Activated CD8-positive, alpha-beta T cell treated with anti-CD3 and anti-CD28 coated beads for 36 hours (primary cell): ENCODE measurements at regions not wholly inside any gene's neighbourhood (a gene's known extent, or its start where the extent isn't known, plus 50 kb on each side); places are given as distances from the start of the nearest gene placed in this dataset.

Experiments used
- ATAC-seq: fragments of 200-7000 bp; cut with Tn5 transposase; one replicate; pipeline ENCODE4 v1.10.0; 2021; ENCODE audit warnings: mild to moderate bottlenecking, moderate library complexity
- CTCF ChIA-PET: fragments of 350-600 bp; sonication (Branson Sonifier 250); formaldehyde crosslinking; loops from one replicate; lab custom pipeline; 2021; ENCODE audit warnings: antibody characterized with exemption; lab: Charles Lee
- POLR2A ChIA-PET: fragments of 350-600 bp; sonication (Branson Sonifier 250); formaldehyde crosslinking; loops from one replicate; lab custom pipeline; 2021; ENCODE audit warnings: antibody characterized with exemption; lab: Charles Lee
- DNase-seq: peaks from one replicate; pipeline ENCODE4 v3.0.0-alpha.2; 2020
- H3K27ac Mint-ChIP-seq: one replicate; pipeline ENCODE4 v1.8.0; 2021; ENCODE audit warnings: mild to moderate bottlenecking, mixed read lengths
- H3K27me3 Mint-ChIP-seq: one replicate; pipeline ENCODE4 v1.8.0; 2021; ENCODE audit warnings: mixed read lengths
- H3K36me3 Mint-ChIP-seq: one replicate; pipeline ENCODE4 v1.8.0; 2021; ENCODE audit warnings: low read depth, mixed read lengths
- H3K4me1 Mint-ChIP-seq: one replicate; pipeline ENCODE4 v1.8.0; 2021; ENCODE audit warnings: low read depth, mixed read lengths
- H3K4me3 Mint-ChIP-seq: one replicate; pipeline ENCODE4 v1.8.0; 2021; ENCODE audit warnings: mild to moderate bottlenecking, moderate library complexity, mixed read lengths
- H3K9me3 Mint-ChIP-seq: one replicate; pipeline ENCODE4 v1.8.0; 2021; ENCODE audit warnings: mixed read lengths
- intact Hi-C: fragments of 100-400 bp; cut with micrococcal nuclease; formaldehyde crosslinking; loops from one replicate; pipeline ENCODE4 v1.10.0; 2022
- TF ChIP-seq, protein P1 (sequence below): fragments of 200-600 bp; IDR thresholded peaks from one replicate; pipeline ENCODE4 v1.8.0; 2022; ENCODE audit warnings: antibody characterized with exemption, mild to moderate bottlenecking

- CTCF ChIA-PET, result no interaction called here
- intact Hi-C loops, result no loop called here
- Mint-ChIP-seq H3K4me1 (no peaks in the 10 kb centered on the region), H3K27me3 (peaks cover 1% of the 10 kb centered on the region), H3K9me3 (peaks cover 3% of the 10 kb centered on the region), H3K4me3 (no peak overlapping the region), H3K36me3 (no peaks in the 10 kb centered on the region), H3K27ac (no peak overlapping the region)
- no peak for DNase-seq
- no peak for ATAC-seq
- TF ChIP-seq, protein P1, sequence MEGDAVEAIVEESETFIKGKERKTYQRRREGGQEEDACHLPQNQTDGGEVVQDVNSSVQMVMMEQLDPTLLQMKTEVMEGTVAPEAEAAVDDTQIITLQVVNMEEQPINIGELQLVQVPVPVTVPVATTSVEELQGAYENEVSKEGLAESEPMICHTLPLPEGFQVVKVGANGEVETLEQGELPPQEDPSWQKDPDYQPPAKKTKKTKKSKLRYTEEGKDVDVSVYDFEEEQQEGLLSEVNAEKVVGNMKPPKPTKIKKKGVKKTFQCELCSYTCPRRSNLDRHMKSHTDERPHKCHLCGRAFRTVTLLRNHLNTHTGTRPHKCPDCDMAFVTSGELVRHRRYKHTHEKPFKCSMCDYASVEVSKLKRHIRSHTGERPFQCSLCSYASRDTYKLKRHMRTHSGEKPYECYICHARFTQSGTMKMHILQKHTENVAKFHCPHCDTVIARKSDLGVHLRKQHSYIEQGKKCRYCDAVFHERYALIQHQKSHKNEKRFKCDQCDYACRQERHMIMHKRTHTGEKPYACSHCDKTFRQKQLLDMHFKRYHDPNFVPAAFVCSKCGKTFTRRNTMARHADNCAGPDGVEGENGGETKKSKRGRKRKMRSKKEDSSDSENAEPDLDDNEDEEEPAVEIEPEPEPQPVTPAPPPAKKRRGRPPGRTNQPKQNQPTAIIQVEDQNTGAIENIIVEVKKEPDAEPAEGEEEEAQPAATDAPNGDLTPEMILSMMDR, result no peak
- POLR2A ChIA-PET, result no interaction called here
Measured at GRCh38 chr5:2805080-2805479, 53.6 kb upstream of the IRX2 start.

DNA sequence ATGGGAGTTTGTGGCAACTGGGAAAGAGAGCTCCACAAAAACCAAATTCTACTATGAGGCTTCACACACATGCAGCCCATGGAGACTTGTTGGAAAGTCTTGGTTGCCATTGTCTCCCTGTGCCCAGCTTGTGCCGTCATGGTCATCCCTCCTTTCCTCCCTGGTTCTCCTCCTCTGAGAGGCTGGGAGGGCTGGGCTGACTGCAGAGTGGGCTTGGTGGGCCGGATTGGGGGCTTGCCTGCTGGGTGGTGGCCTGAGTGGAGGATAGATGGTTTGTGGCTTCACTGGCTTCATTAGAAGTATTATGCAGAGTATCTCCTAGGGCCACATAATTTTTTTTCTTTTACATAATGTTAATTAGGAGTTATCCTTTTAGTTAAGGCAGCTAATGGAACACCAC, 52.3 kb upstream of the IRX2 start:
- CTCF ChIA-PET, result no interaction called here
- ATAC-seq (no peak), DNase-seq (no peak)
- Mint-ChIP-seq H3K36me3 (no peaks in the 10 kb centered on the region), H3K27me3 (peaks cover 1% of the 10 kb centered on the region), H3K4me3 (no peak overlapping the region), H3K9me3 (peaks cover 3% of the 10 kb centered on the region), H3K27ac (no peak overlapping the region), H3K4me1 (no peaks in the 10 kb centered on the region)
- TF ChIP-seq, protein P1, result no peak
- POLR2A ChIA-PET, result no interaction called here
- intact Hi-C loops, result no loop called here

DNA sequence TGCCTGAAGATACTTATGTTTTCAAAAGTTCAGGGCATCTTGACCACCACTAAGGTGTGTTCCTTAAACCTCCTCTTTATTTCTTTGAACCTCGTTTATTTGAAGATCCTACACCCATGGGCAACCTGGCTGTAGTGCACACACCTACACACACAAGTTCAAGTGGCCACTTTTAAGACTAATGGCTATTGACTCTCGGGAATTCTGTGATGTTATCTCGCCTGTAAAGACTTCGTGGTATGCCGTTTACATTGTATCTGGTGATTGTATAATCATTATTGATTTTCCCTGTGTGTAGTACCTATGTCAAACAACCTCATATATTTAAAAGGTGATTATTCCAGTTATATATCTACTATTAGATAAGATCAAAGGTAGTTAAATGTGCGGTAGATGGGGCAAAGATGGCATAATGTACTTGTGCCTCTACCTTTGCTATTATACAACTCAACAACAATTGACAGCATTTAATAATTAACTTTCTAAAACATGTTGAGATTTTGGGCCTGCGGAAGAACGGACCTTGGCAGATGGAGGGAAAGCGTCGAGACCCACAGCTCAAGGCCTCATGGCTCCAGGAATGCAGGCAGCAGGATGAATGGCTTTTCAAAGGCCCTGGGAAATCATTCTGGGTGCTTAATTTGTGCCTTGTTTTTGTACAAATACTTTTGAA, 51.4 kb upstream of the IRX2 start:
- H3K4me1 Mint-ChIP-seq, result no peaks in the 10 kb centered on the region

GRCh38 chr5:2801577-2802525, 50.4 kb upstream of the IRX2 start:
- ChIA-PET CTCF (no interaction called here), POLR2A (no interaction called here)
- H3K27me3 Mint-ChIP-seq, result no peaks in the 10 kb centered on the region
- DNase-seq (no peak), ATAC-seq (no peak)
- intact Hi-C loops, result no loop called here
- no peaks in the 10 kb centered on the region for H3K36me3 Mint-ChIP-seq
- H3K9me3 Mint-ChIP-seq, result no peaks in the 10 kb centered on the region
- TF ChIP-seq, protein P1, result no peak
- no peak overlapping the region for H3K4me3 Mint-ChIP-seq
- no peaks in the 10 kb centered on the region for H3K4me1 Mint-ChIP-seq
- H3K27ac Mint-ChIP-seq, result no peak overlapping the region

More for the DNA sequence above, 51.4 kb upstream of the IRX2 start:
- ATAC-seq, result no peak
- intact Hi-C loops, result no loop called here
- Mint-ChIP-seq H3K9me3 (peaks cover 3% of the 10 kb centered on the region), H3K36me3 (no peaks in the 10 kb centered on the region), H3K27me3 (no peaks in the 10 kb centered on the region), H3K27ac (no peak overlapping the region), H3K4me3 (no peak overlapping the region)
- DNase-seq, result no peak
- ChIA-PET POLR2A (no interaction called here), CTCF (no interaction called here)
- TF ChIP-seq, protein P1, result no peak
